NCI-H1436 (cell line): ENCODE measurements at regions not wholly inside any gene's neighbourhood (a gene's known extent, or its start where the extent isn't known, plus 50 kb on each side); places are given as distances from the start of the nearest gene placed in this dataset.
"Not testable (repeated sequence)": the region's sequence is repeated elsewhere in the genome, so short reads cannot be mapped to it uniquely, and the experiment has no call there.

ENCODE experiments used
- DNase-seq: peaks from one replicate; lab custom pipeline; 2025; lab: John Stamatoyannopoulos, UW

DNA sequence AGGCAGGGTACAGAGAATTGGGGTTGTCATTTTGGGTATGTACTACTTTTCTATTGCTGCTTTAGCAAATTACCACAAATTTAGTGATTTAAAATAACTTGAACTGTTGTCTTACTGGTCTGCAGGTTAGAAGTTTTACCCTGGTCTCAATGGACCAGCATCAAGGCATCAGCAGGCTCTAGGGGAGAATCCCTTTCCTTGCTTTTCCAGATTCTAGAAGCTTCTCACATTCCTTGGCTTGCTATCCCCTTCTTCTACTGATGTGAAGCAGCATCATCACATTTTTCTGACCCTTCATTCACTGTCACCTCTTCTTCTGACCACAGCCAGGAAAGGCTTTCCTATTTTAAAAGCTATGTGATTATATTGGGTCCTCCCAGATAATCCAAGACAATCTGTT lies 237.8 kb upstream of the RBMS1 start:
- no peak for DNase-seq

DNA sequence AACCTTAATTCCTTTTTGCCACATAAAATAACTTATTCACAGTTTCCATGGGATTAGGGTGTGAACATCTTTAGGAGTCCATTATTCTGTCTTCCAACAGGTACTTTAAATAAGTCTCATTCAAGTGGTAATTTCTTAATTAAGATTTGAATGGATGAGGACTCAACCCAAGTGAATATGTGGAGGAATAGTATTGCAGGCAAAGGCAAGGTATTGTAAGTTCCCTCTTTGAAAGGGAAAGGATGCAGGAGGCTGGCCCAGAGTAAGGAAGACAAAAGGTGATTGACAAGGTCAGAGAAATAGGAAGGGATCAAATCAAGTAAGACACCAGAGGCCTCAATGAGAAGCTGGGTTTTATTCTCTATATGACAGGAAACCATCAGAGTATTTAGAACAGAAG lies 238.2 kb upstream of the RBMS1 start:
- DNase-seq, result no peak

DNA sequence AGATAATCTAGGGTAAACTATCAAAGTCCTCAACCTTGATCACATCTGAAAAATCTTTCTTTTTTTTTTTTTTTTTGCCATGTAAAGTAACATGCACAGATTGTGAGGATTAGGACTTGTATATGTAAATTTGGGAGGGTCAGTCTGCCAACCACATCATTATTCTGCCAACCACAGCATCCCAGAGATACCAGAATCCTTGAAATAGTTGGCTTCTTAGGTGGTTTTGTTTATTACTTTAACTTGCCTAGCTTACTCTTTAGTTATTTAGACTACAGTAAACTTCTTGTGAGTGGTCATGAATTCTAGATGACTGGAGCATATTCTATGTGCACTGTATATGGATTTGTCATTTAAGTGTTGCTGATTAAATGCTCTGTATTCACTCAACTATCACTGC lies 242.1 kb upstream of the RBMS1 start:
- no peak for DNase-seq

GRCh38 chr2:160736148-160737028 lies 242.8 kb upstream of the RBMS1 start:
- no peak for DNase-seq

DNA sequence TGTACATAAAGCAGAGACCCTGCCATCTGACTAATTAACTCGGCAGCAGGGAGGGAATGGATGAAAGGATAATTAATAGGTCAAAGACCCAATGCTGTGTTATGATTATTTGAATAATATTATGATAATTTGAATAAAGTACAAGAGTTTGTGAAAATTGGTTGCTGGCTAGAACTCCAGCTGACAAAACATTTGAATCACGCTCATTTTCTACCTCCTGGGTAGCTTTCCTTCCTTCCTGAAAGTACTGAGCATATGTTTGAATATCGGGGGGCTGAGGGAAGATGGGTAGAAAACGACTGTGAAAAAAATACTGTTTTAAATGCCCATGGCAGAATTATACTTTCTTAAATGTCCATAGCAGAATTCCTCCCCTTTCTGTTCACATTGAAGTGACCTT lies 243.6 kb upstream of the RBMS1 start:
- no peak for DNase-seq

- no peak for DNase-seq
Measured at GRCh38 chr2:160741271-160741670, 247.7 kb upstream of the RBMS1 start.

DNA sequence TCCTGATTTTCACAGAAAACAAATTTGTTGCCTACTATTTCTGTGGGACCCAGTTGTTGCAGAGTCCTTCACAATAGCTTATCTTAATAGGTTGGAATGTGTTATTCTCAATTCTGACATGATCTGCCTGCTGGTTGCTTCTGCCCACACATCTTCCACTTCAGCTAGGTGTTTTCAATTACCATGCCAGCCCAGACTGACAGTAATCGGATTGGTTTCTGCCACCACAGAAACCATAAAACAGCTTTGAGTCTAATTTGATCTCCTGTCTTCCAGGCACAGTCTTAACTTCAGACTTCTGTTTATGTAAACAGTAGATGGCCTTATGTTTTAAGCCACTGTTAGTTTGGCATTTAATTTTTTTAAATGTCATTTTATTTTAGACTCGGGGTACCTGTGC lies 248.2 kb upstream of the RBMS1 start:
- DNase-seq, result no peak

DNA sequence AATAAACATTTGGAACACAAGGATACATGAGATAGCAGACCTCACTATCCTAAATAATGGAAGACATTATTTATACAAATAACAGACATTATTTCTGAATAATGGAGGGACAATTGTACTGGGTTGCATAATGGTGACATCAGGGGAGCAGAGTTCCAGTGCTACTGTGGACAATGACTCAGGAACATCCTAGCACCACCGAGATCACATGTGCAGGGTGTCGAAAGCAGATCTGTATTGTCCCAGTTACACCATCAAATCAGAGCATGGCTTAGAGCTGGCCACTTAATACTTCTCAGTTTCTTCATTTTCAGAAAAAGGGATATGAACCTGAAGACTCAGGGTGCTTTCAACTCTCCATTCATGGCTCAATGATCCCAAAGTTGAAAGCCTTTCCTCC lies 249.1 kb upstream of the RBMS1 start:
- no peak for DNase-seq

- DNase-seq, result no peak
Measured at GRCh38 chr2:160747501-160748170, 254.0 kb upstream of the RBMS1 start.

- no peak for DNase-seq
Measured at GRCh38 chr2:160751021-160751420, 257.4 kb upstream of the RBMS1 start.

- no peak for DNase-seq
Measured at GRCh38 chr2:160752475-160753330, 259.1 kb upstream of the RBMS1 start.

GRCh38 chr2:160753331-160753654 lies 259.7 kb upstream of the RBMS1 start:
- DNase-seq, result no peak

- DNase-seq, result no peak
Measured at GRCh38 chr2:160753960-160754359, 260.4 kb upstream of the RBMS1 start.

DNA sequence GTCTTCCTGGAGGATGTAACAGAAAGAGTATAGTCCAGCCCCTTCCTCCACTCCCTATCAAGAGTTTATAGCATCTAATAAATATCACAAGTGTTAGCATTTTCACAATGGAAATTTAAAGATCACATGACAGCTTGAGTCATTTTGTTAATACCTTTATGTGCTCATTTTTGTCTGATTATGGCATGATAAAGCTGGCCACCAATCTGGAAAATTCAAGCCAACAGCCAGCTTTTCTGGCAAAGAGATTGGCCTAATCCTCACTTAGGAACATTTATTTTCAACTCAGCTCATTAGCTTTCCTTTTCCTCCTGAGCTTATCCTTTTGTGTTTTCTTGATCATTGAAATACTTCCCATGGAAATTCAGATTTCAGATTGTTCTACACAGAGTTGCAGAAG lies 262.9 kb upstream of the RBMS1 start:
- DNase-seq, result no peak

- DNase-seq, result not testable (repeated sequence)
Measured at GRCh38 chr2:160762493-160763128, 269.0 kb upstream of the RBMS1 start.

DNA sequence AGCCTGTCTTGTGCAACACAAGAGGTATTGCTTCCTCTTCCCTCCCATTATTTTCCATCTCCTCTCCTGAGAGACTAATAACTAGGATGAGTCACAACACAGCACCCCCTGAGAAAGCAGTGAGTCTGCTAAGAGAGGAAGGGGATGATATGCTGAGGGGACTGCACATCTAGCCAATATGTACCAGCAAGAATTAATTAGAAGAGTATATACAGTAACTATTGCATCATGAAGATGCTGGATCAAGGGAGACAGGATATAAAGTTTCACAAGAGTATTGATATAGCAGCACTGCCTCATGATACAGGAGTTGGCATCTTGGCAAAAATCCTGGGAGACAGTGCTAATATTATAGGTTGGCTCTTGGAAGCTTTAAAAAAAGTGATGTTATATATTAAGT lies 289.9 kb upstream of the RBMS1 start:
- no peak for DNase-seq

GRCh38 chr2:160784034-160784433 lies 290.4 kb upstream of the RBMS1 start:
- no peak for DNase-seq

GRCh38 chr2:160790738-160791137 lies 297.1 kb upstream of the RBMS1 start:
- DNase-seq, result no peak

- DNase-seq, result no peak
Measured at GRCh38 chr2:160791884-160792283, 298.3 kb upstream of the RBMS1 start.

GRCh38 chr2:160792837-160793236 lies 299.2 kb upstream of the RBMS1 start:
- DNase-seq, result no peak

DNA sequence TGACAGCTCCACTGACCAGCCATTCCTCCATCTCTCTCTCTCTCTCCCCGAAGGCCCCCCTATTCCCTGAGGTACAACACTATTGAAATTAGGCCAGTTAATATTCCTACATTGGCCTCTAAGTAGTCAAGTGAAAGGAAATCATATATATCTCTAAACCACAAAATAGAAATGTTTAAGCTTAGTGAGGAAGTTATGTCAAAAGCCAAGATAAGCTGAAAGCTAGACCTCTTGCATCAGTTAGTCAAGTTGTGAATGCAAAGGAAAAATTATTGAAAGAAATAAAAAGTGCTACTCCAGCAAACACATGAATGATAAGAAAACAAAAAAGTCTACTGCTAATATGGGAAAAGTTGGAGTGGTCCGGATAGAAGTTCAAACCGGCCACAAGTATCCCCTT lies 301.3 kb upstream of the RBMS1 start:
- no peak for DNase-seq

- DNase-seq, result no peak
Measured at GRCh38 chr2:160803881-160804280, 310.3 kb upstream of the RBMS1 start.
